GM21825 (cell line): ENCODE measurements at regions not wholly inside any gene's neighbourhood (a gene's known extent, or its start where the extent isn't known, plus 50 kb on each side); places are given as distances from the start of the nearest gene placed in this dataset.

Experiments used
- ATAC-seq: cut with Tn5 transposase; IDR thresholded peaks from one replicate; pipeline ENCODE4 v1.9.1; 2021; ENCODE audit warnings: mild to moderate bottlenecking, moderate library complexity; ENCODE audit not compliant: unreplicated experiment

DNA sequence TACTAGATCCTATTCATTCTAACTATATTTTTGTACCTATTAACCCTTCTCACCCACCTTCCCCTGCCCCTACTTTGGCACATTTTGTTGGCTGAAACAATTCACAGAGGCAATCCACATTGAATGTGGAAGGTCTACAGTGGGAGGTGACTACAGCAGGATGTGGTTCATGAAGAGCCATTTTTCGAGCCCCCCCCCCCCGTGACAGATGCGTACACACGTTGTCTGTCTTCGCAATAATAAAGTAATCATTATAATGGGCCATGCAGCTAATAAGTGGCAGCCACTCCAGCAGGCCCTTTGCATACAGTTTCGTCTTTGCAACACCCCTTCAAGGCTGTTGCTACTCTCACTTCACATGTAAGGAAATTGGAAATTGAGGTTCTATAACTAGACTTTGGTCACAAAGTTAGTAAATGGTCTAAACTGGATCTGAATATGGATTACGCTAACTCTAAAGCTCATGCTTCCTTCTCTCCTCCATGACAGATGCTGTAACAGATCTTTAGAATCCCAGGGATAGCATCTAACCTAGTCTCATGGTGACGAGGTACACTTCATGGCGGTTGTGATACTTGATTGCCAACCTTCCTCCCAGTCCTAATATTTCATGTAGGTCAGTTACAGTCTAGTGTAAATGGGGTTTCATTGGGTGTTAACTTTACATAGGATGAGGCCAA is 176.8 kb downstream of the MYCN start:
- no peak for ATAC-seq

DNA sequence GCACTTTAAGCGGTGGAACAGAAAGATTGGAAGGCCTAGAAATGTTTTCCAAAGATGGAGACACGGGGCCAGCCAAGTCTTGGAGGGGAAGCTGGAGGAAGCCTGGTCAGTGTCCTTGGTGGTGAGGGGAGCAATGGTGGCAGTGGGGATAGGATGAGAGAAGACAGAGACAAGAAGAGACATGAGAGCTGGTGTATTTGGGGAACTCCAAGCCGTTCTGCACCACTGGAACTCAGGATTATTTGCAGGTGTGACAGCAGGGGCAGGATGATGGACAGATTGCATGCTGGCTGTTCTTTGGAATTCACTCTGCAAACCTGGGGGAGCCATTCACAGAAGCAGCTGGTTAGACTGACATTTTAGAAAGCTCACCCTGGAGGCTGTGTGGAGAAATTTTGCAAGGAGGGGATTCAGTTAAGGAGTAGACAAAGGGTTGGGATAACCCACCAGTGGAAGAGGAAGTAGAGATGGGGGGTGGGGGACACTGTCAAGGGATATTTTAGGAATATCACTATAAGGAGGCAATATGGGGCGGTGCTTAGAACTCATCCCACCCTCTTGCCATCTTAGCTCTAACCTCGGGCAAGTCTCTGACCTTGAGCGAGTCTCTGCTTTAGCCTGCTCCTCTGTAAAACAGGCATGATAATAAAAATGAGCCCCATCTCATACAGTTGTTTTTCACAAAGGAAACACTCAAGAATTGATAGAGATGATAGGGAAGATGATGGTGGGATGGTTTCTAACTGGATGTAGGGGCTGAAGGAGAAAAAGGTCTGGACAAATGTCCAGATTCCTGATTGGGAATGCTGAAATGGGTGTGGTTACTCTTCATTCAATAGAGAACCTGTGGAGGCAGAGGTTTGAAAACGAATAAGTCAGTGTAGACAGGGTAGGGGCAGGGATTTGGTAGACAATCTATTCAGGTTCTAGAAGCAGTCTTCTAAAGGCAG is 175.8 kb downstream of the MYCN start:
- no peak for ATAC-seq

DNA sequence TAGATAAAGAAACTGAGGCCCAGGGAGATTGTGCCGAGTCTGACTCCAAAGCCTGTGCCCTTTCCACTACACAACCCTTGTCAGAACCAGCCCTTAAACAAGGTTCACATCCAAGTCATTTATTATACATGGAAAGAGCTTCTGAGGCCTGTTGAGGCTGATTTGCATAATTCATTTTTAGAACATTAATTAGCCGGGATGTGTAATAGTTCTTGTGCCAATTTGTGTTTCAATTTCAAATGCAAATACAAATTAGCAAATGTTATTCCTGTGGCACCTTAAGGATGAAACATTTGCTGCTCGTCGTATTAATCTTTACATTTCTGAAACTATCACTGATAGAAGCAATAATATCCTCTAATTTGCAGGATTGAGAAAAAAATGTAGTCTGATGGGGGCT is 174.9 kb downstream of the MYCN start:
- no peak for ATAC-seq

DNA sequence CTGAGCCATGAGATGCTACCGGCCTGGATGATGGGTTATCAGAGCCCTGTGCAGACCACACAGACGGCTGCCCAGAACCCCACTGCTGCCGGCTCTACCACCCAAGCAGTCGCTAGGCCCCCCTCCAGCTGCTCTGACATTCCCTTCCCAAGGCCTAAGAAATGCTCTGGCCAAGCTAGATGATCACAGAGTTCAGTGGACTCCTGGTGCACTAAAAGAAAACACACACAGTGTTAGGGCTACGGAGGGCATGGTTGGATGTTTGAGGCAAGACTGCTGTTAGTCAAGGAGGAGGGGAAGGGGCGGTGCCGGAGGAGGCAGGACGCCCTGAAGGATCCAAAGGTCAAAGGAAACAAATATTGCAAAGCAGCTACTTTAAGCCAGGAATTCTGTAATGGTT is 174.5 kb downstream of the MYCN start:
- ATAC-seq = no peak

DNA sequence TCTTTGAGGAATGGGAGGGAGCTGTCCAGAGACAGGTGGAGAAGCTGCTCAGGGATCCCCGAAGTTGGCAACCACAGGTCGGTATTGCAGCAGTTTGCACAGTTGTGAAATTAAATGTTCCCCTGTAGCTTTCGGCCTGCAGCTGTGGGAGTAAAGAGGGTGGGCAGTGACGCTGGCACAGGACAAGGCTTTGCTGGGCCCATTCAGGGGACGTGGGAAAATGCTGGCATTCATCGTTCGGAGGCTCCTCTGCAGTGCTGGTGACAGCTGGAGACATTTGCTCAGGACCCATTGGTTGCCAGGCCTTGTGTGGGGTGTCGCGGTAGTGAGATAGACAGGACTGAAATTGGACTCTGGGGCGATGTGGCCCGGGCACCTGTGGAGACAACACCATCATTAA is 173.7 kb downstream of the MYCN start:
- ATAC-seq = no peak

DNA sequence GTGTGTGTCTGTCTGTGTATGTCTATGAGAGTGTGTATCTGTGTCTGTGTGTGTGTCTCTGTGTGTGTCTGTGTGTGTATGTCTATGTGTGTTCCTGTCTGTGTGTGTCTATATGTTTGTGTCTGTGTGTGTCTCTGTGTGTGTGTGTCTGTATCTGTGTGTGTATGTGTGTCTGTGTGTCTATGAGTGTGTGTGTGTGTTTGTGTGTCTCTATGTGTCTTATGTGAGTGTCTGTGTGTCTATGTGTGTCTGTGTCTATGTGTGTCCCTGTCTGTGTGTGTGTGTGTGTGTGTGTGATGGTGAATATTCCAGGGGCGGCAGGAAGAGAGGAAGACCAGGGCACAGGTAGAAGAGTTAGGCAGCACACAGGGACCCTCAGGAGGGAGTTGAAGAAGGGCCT is 173.2 kb downstream of the MYCN start:
- no peak for ATAC-seq

DNA sequence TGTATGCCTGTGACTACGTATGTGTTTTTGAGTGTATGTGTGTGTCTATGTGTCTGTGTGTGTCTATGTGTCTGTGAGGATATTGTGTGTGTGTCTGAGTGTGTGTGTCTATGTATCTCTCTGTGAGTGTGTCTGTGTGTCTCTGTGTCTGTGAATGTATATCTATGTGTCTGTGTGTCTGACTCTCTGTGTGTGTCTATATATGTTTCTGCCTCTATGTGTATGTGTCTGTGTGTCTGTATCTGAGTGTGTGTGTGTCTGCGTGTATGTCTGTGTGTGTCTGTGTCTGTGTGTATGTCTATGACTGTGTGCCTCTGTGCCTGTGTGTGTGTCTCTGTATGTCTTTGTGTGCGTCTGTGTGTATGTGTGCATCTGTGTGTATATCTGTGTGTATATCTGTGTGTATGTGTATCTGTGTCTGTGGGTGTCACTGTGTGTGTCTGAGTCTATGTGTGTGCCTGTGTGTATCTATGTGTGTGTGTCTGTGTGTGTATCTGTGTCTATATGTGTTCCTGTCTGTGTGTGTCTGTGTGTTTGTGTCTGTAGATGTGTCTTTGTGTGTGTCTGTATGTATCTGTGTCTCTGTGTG is 172.7 kb downstream of the MYCN start:
- no peak for ATAC-seq

DNA sequence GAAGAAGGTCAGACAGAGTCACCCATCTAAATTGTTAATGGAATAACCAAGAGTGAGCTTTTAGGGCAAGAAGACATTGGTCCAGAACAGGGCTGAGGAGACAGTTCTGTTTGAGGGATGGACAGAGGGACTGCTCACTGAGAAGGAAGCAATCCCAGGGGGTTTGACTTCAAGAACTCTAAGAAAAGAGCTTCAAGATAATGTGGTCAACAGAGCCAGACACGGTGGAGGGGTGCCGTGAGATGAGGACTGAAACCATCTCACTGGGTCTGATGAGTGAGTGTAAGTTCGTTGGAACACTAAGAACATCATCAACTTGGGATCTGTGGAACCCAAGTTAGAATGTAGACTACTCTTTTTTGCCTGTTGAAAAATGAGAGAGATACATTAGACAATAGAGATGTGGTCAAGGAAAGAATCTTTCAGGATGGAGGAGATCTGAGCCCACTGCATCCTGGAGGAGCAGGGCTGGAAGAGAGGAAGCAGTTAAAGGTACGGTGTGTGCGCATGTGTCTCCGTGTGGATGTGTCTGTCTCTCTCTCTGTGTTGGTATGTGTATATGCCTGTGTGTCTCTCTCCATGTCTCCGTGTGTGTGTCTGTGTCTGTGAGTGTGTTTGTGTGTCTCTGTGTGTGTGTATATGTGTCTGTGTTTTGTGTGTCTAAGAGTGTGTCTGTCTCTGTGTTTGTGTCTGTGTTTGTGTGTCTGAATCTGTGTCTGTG is 172.1 kb downstream of the MYCN start:
- no peak for ATAC-seq

DNA sequence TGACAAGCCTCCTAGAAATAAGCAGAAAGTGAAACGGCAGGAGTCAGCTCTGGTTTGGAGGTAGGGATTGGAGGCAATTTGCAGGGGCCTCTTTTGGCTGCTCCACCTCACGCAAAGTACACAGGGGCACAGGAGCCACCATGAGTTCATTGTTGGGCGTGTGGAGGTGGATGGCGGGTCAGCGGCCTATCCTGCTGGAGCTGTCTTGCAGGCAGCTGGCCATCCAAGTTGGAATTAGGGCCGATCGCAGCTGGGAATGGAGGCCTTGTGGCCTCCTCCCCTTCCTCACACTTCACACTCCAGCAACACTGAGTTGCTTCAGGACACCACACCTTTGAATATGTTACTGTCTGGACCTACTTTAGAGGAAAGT is 171.5 kb downstream of the MYCN start:
- no peak for ATAC-seq

DNA sequence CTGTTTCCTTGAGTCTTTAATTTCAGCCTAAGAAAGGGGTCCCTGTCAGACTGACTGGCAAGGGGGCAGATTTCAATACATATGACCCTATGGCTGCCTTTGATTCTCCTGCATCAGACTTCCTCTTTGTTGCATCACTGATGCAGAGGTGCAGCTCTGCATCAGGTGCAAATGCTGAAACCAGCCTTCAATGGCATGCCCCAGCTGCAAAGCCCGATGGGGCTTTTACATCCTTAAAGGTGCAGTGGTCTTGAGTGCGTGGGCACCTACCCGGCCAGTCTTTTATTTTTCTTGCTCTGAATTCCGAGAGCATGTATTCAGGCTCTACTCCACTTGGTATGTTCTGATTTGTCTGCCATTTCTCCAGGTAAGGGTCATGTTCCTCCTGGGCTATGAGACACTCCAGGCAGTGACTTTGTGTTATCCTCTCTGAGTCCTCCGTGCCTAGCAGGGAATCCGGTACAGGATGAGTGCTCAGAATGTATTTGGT is 169.5 kb downstream of the MYCN start:
- no peak for ATAC-seq

DNA sequence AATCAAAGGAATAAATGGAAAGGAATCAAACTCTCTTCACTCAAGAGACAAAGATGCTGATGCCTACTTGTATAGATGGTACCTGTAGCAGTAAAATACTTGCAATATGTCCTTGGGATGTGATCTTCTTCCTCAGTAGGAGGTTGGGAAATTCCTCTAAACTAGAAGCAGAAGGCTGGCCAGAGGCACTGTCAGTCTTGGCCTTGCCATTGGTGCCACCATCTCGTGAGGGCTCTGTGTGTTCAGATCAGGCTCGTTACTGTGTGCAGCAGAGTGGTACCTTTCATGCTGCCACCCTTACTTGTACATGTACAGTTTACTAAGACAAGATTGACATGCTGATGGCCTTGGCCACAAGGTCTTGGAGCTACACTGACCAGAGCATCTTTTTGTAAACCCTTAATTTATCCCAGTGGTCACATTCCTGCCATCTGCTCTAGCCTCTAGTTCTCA is 169.0 kb downstream of the MYCN start:
- no peak for ATAC-seq

DNA sequence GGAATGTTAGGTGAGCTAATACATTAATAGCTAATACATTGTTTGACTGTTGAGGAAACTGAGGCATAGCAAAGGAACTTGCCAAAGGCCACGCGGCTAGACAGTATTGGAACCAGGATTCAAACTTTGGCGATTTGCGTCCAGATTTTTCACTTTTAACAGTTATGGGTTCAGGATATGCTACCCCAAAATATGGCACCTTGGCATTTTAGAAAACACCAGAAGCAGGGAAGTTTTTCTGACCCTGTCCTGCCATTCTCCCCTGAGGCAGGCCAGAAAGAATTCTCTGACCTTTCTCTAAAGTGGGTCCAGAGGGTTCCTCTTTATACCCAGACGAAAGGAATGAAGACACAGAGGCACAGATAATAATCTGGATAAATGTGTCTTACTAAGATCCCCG is 166.9 kb downstream of the MYCN start:
- no peak for ATAC-seq

DNA sequence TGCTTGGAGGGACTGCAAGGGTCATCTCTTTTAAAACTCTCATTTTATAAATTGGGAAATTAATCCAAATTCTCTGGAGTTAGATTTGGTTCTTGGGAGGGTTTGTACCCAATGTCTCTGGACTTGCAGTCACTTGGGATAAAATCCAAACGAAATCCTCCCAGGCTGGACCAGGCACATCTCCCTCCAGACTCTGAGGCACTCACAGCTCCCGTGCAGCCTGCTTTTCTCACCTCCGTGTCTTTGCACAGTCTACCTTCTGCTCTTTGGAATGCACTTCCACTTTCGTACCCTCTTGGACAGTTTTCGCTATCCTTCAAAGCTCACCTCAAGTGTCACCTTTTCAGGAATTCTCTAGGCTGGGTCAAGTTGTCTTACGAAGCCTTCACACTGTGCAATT is 166.3 kb downstream of the MYCN start:
- no peak for ATAC-seq

DNA sequence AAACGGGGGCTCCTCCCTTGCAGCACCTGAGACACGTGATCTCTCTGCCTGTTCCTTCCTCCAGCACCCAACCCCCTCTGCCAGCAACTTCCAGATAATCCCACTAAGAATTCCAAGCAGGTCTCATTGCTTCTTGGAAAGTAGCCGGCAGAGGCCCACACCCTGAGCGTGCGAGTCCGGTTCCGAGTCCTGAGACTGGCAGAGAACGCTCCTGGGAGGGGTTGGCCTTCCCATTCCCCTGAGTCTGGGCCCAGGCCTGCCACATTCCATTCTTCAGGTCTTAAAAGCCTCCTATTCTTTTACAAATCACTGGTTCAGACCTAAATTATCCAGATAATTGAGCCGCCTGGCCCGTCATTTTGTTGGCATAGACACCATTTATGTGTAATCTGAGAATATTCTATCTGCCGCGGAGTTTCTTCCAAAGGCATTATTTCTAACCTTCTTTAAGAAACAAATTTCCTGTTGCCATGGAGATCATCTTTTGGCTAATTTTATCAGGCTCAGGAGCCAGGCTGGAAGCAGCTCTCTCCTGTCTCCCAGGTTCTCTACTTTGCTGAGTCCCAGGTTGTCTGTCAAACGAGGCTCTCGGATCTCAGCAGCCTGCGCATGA is 165.4 kb downstream of the MYCN start:
- ATAC-seq = no peak

DNA sequence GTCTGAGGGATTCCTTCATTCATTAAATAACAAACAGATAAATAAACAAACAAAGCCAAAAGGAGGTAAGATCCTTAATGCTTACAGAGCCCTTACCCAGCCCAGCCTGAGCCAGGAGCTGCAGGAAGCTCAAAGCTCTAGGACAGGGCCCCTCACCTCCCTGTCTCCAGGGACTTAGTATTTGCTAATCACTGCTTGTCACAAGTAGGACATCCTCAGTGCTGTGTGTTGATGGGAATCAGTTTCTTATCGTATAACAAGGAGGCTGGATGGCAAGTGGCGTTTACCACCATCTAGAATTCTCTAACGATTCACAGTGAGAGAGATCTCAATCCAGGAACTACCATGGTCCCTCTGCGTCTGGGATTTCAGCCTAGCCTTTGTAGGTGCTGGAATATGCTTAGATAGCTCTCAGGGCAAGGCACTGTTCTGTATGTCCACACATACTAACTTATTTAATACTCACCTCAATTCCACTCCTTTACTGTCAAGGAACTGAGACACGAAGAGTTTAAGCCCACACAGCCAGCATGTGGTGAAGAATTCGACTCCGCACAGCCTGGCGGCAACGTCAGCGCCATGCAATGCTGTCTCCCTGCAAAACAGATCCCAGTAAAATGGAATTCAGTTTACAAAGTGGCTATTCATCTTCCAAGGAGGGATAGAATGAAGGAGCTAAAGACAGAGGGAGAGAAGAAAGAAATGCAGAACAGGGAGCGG is 164.8 kb downstream of the MYCN start:
- ATAC-seq = no peak

DNA sequence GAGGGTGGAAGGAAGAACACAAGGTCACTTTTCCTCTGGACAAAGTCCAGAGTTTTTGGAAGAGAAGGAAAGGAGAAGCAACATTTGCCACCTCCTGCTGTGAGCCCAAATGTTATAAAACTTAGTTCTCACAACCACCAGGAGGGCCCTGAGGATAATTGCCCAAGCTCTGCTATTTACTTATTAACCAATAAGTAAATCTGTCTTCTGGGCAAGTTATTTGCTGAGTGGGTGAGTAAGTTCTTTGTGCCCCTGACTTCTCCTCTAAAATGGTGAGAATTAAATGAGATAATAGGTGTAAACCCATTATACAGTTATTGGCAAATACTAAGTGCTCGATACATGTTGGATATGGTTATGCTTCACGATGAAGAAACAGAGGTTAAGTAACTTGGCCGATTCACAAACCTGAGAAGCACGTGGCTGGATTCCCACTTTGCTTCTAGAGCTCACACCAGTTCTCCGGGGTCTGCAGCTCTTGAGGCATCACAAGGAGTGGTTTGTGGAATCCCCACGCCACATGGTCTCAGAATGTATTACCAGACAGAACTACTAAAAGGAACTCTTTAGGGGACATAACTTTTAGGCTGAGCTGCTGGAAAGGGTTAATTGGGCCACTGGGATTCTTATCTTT is 164.1 kb downstream of the MYCN start:
- ATAC-seq = no peak

DNA sequence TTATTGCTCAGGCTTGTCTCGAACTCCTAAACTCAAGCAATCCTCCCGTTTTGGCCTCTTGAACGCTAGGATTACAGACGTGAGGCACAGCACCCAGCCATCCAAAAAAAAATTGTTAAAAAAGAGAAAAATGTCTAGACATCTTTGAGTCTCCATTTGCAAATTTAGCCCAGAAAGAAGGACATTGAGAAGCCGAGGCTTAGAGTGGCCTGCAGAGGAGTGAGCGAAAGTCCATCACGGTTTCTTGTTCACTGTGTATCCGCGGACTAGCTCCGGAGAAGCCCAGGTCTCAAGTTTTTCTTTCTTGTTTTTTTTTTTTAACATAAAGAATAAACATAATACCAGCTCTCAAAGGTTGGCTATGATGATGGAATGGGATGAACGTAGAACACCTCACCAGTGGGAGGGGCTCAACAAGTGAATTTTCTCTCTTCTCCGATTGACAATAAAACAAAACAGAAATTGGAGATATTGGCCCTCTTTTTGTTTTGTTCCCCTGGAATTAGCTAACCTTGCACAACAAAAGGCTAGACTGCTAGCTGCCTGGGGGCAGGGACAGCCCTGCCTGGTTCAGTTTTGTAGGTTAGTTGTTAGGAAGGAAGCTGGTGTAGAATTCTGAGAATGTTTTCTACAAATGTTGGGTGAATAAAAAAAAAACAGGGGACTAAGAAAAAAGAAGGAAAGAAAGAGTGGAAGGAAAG is 163.4 kb downstream of the MYCN start:
- no peak for ATAC-seq

DNA sequence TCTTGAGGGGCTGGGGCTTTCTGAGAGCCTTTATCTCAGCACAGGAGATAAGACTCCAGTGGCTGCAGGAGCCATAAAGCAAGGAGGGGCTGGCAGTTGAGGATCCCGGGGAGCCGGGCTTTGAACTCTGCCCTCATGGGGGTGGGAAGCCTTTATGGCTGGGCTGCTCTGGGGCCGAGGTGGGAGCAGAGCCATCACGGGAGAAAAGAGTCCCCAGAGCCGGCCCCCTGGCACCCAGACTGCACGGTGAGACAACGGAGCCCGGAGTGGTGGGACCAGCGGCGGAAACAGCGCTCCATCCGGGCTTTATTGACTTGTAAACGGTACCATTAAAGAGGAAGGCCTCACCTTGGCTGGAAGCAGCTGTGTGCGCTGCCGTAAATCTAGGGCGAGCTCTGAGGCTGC is 162.6 kb downstream of the MYCN start:
- ATAC-seq = no peak
